Colonic mucosa (tissue), 4 donors: ENCODE measurements at regions not wholly inside any gene's neighbourhood (a gene's known extent, or its start where the extent isn't known, plus 50 kb on each side); places are given as distances from the start of the nearest gene placed in this dataset.
"Not testable (repeated sequence)": the region's sequence is repeated elsewhere in the genome, so short reads cannot be mapped to it uniquely, and the experiment has no call there.

Experiments used
- DNase-seq: peaks from one replicate; pipeline ENCODE4 v3.0.0-alpha.2; 2020
- H3K27ac ChIP-seq: fragments of 200-600 bp; one replicate; pipeline ENCODE4 v1.8.0; 2021
- H3K27me3 ChIP-seq: fragments of 200-600 bp; one replicate; pipeline ENCODE4 v1.8.0; 2021
- H3K36me3 ChIP-seq: fragments of 200-600 bp; one replicate; pipeline ENCODE4 v1.8.0; 2021
- H3K4me1 ChIP-seq: fragments of 200-600 bp; one replicate; pipeline ENCODE4 v1.8.0; 2021; ENCODE audit warnings: mild to moderate bottlenecking
- H3K4me3 ChIP-seq: fragments of 200-600 bp; one replicate; pipeline ENCODE4 v1.8.0; 2021
- H3K9ac ChIP-seq, 2 donors: one replicate each; pipeline ENCODE4 v1.7.0; 2013; ENCODE audit warnings: control low read depth in 2 of 2, low read depth in 2 of 2, low read length in 2 of 2
- H3K9me3 ChIP-seq: fragments of 200-600 bp; one replicate; pipeline ENCODE4 v1.8.0; 2021
- intact Hi-C: fragments of 100-400 bp; cut with DNase I; formaldehyde crosslinking; loops from one replicate; pipeline ENCODE4 v1.14.1; 2022
- TF ChIP-seq, protein P1 (sequence below): fragments of 200-600 bp; IDR thresholded peaks from one replicate; pipeline ENCODE4 v1.8.0; 2022; ENCODE audit warnings: antibody characterized with exemption, mild to moderate bottlenecking
- donor health status: healthy.
- donor health status: DM: no; HTN: no; CAD: no.
- donor health status: DM: no; HTN: no; CAD: no.

DNA sequence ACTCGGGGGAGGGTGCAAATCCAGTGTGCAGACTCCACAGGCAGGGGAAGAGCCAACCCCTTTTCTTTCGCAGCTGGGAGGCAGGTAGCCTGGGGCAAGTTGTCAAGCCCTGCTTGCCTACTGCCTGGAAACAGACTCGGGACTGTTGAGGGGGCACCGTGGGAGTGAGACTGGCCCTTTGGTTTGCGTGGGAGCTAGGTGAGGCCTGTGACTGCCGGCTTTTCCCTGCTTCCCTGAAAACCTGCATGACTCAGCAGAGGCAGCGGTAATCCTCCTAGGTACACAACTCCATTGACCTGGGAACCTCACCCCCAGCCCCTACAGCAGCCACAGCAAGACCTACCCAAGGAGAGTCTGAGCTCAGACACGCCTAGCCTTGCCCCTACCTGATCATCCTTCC is 509.5 kb downstream of the DTWD2 start:
- H3K9ac ChIP-seq: no peak overlapping the region
- TF ChIP-seq, protein P1, sequence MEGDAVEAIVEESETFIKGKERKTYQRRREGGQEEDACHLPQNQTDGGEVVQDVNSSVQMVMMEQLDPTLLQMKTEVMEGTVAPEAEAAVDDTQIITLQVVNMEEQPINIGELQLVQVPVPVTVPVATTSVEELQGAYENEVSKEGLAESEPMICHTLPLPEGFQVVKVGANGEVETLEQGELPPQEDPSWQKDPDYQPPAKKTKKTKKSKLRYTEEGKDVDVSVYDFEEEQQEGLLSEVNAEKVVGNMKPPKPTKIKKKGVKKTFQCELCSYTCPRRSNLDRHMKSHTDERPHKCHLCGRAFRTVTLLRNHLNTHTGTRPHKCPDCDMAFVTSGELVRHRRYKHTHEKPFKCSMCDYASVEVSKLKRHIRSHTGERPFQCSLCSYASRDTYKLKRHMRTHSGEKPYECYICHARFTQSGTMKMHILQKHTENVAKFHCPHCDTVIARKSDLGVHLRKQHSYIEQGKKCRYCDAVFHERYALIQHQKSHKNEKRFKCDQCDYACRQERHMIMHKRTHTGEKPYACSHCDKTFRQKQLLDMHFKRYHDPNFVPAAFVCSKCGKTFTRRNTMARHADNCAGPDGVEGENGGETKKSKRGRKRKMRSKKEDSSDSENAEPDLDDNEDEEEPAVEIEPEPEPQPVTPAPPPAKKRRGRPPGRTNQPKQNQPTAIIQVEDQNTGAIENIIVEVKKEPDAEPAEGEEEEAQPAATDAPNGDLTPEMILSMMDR: no peak
- no peaks in the 10 kb centered on the region for H3K27me3 ChIP-seq
- no peaks in the 10 kb centered on the region for H3K9me3 ChIP-seq
- H3K4me1 ChIP-seq: no peaks in the 10 kb centered on the region
- DNase-seq: no peak
- H3K4me3 ChIP-seq: no peak overlapping the region
- H3K27ac ChIP-seq: no peak overlapping the region
- intact Hi-C loops: no loop called here
- no peaks in the 10 kb centered on the region for H3K36me3 ChIP-seq

DNA sequence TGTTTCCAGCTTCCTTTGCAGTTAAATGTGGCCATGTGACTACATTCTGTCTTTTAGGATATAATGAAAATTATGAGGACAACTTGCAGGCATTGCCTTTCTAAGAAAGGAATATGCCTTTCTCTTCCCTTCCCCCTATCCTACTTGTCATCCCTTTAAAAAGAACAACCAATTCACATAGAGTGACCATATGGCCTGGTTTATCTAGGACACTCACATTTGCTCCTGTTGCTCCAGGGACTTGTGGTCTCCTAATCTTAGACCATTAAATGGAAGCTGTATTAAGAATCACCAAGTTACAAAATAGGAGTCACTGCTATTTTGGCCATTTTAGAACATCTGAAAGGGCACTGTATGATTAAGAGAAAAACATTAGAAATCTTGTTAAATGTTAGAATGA is 520.3 kb downstream of the DTWD2 start:
- Histone ChIP-seq H3K36me3 (no peaks in the 10 kb centered on the region), H3K4me1 (no peaks in the 10 kb centered on the region), H3K9me3 (no peaks in the 10 kb centered on the region), H3K9ac (no peak overlapping the region), H3K27ac (no peak overlapping the region), H3K27me3 (no peaks in the 10 kb centered on the region), H3K4me3 (no peak overlapping the region)
- TF ChIP-seq, protein P1: no peak
- intact Hi-C loops: no loop called here
- DNase-seq: no peak

DNA sequence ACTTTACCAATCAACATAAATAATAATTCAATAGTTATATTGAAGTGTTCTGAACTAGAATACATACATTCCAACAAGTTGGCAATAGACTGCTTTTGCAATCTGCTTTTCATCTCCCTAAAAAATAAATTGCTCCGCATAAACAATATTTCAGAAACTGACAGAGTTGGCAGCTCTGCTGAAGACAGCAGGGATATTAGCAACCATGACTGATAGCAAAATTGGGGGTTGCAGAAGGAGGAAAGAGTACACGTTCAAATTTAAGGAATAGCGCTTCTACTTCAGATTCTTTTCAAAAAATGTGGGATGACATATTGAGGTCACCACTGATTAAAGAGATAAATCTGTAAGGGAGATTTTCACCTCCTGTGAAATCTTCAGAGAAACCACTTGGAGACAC is 521.2 kb downstream of the DTWD2 start:
- no peaks in the 10 kb centered on the region for H3K4me1 ChIP-seq
- H3K9me3 ChIP-seq: no peaks in the 10 kb centered on the region
- H3K36me3 ChIP-seq: no peaks in the 10 kb centered on the region
- H3K9ac ChIP-seq: no peak overlapping the region
- H3K4me3 ChIP-seq: no peak overlapping the region
- H3K27ac ChIP-seq: no peak overlapping the region
- DNase-seq: no peak
- intact Hi-C loops: no loop called here
- H3K27me3 ChIP-seq: no peaks in the 10 kb centered on the region
- TF ChIP-seq, protein P1: no peak

DNA sequence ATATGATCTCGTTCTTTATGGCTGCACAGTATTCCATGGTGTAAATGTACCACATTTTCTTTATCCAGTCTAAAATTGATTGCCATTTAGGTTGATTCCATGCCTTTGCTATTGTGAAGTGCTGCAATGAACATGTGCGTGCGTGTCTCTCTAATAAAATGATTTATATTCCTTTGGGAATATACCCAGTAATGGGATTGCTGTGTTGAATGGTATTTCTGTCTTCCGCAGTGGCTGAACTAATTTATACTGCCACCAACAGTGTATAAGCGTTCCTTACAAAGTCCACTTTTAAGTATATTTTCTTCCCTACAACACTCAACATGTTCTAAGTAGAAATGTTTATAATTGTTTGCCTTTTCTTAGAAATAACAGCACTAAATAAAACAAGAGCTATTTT is 521.9 kb downstream of the DTWD2 start:
- no peak overlapping the region for H3K9ac ChIP-seq
- no peaks in the 10 kb centered on the region for H3K4me1 ChIP-seq
- TF ChIP-seq, protein P1: no peak
- H3K4me3 ChIP-seq: no peak overlapping the region
- H3K27ac ChIP-seq: no peak overlapping the region
- DNase-seq: no peak
- H3K36me3 ChIP-seq: no peaks in the 10 kb centered on the region
- no peaks in the 10 kb centered on the region for H3K27me3 ChIP-seq
- no peaks in the 10 kb centered on the region for H3K9me3 ChIP-seq
- intact Hi-C loops: no loop called here

DNA sequence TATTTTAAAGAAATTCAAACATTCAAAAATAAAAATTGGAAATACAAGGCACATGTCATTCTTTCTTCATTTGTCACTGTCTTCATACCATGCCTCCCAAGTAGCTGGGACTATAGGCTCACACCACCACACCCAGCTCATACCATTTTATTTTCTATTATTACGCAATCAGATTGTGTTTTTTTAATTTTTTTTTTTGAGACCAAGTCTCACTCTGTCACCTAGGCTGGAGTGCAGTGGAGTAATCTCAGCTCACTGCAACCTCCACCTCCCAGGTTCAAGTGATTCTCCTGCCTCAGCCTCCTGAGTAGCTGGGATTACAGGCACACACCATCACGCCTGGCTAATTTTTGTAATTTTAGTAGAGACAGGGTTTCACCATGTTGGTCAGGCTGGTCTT is 526.1 kb downstream of the DTWD2 start:
- H3K36me3 ChIP-seq, H3K27ac ChIP-seq, H3K4me1 ChIP-seq, H3K9me3 ChIP-seq, H3K27me3 ChIP-seq, intact Hi-C loops, DNase-seq, H3K9ac ChIP-seq, H3K4me3 ChIP-seq: not testable (repeated sequence)

DNA sequence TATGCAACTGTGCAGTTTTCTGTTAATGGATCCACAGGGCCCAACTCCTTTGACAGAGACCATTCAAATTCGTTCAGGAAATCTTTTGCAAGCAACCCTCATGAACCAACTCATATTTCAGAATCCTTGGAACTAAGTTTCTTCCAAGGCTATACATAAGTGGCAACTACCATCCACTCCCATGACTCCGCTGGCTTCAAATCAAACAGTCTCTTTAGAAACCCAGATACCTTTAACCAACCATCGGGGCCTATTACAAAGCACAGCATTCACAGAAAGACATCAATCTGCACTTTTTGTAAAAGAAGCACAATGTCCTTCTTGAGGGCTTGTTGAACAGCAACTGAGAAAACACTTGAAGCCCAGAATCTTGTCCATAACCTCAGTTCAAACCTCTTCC is 526.9 kb downstream of the DTWD2 start:
- intact Hi-C loops: no loop called here

More for the DNA sequence above, 526.9 kb downstream of the DTWD2 start:
- TF ChIP-seq, protein P1: no peak
- Histone ChIP-seq H3K9me3 (no peaks in the 10 kb centered on the region), H3K4me3 (no peak overlapping the region), H3K27ac (no peak overlapping the region), H3K27me3 (no peaks in the 10 kb centered on the region), H3K9ac (no peak overlapping the region), H3K4me1 (no peaks in the 10 kb centered on the region), H3K36me3 (no peaks in the 10 kb centered on the region)
- DNase-seq: no peak
